NCI-H2227 treated with DMSO at 0.1 percent for 48 hours (cell line): ENCODE measurements at regions not wholly inside any gene's neighbourhood (a gene's known extent, or its start where the extent isn't known, plus 50 kb on each side); places are given as distances from the start of the nearest gene placed in this dataset.
"Not testable (repeated sequence)": the region's sequence is repeated elsewhere in the genome, so short reads cannot be mapped to it uniquely, and the experiment has no call there.

Source experiments
- DNase-seq: peaks from one replicate; lab custom pipeline; 2025; lab: John Stamatoyannopoulos, UW

GRCh38 chr2:146978577-146979555 lies 866.0 kb upstream of the ACVR2A start:
- DNase-seq: no peak

GRCh38 chr2:146970981-146971380 lies 873.8 kb upstream of the ACVR2A start:
- DNase-seq: not testable (repeated sequence)

- not testable (repeated sequence) for DNase-seq
Observed at GRCh38 chr2:146969703-146970102, 875.1 kb upstream of the ACVR2A start.

- DNase-seq: no peak
Observed at GRCh38 chr2:146964494-146964893, 880.3 kb upstream of the ACVR2A start.

- no peak for DNase-seq
Observed at GRCh38 chr2:146954544-146954943, 890.3 kb upstream of the ACVR2A start.

GRCh38 chr2:146952696-146953095 lies 892.1 kb upstream of the ACVR2A start:
- no peak for DNase-seq

GRCh38 chr2:146950911-146951310 lies 893.9 kb upstream of the ACVR2A start:
- DNase-seq: no peak

GRCh38 chr2:146950361-146950760 lies 894.5 kb upstream of the ACVR2A start:
- no peak for DNase-seq

- no peak for DNase-seq
Observed at GRCh38 chr2:146949400-146949799, 895.4 kb upstream of the ACVR2A start.

GRCh38 chr2:146944601-146945000 lies 900.2 kb upstream of the ACVR2A start:
- no peak for DNase-seq

GRCh38 chr2:146939991-146940685 lies 904.7 kb upstream of the ACVR2A start:
- no peak for DNase-seq

- no peak for DNase-seq
Observed at GRCh38 chr2:146934921-146935320, 909.9 kb upstream of the ACVR2A start.

- no peak for DNase-seq
Observed at GRCh38 chr2:146931109-146931508, 913.7 kb upstream of the ACVR2A start.

- peak; percentile 64 for DNase-seq
Observed at GRCh38 chr2:146927080-146927711, 917.6 kb upstream of the ACVR2A start.

GRCh38 chr2:146918280-146918679 lies 926.5 kb upstream of the ACVR2A start:
- DNase-seq: no peak

GRCh38 chr2:146917431-146918042 lies 927.3 kb upstream of the ACVR2A start:
- no peak for DNase-seq

GRCh38 chr2:146916914-146917313 lies 927.9 kb upstream of the ACVR2A start:
- DNase-seq: no peak

- DNase-seq: no peak
Observed at GRCh38 chr2:146913476-146913875, 931.4 kb upstream of the ACVR2A start.

GRCh38 chr2:146912536-146912935 lies 932.3 kb upstream of the ACVR2A start:
- DNase-seq: no peak

- DNase-seq: no peak
Observed at GRCh38 chr2:146908776-146909175, 936.1 kb upstream of the ACVR2A start.

- DNase-seq: no peak
Observed at GRCh38 chr2:146898083-146898482, 946.7 kb upstream of the ACVR2A start.

GRCh38 chr2:146894514-146894913 lies 950.3 kb upstream of the ACVR2A start:
- no peak for DNase-seq
